HT1080 (cell line): ENCODE measurements at regions not wholly inside any gene's neighbourhood (a gene's known extent, or its start where the extent isn't known, plus 50 kb on each side); places are given as distances from the start of the nearest gene placed in this dataset.

Experiments used
- DNase-seq: peaks from one replicate; pipeline ENCODE4 v3.0.0-alpha.2; 2015; ENCODE audit warnings: low read depth

GRCh38 chr2:217527590-217528202 lies 475.1 kb downstream of the TNS1 start:
- peak; percentile 40 for DNase-seq

GRCh38 chr2:217525076-217525475 lies 477.7 kb downstream of the TNS1 start:
- DNase-seq, result no peak

- no peak for DNase-seq
These were observed 479.5 kb downstream of the TNS1 start for GRCh38 chr2:217523286-217523685.

DNA sequence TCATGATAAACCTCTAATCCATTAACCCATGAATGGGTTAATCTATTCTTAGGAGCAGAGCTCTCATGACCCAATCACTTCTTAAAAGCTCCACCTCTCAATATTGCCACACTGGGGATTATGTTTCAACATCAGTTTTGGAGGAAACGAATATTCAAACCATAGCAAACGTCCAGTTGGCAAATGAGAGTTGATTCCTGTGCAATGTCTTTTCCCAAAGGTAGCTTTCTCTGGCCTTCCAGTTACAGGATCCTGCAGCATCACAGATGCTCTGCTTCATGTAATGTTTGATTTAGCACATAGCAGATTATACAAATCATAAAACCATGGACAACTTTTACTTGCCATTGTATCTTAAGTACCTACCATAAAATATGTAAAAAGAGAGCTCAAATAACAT lies 481.0 kb downstream of the TNS1 start:
- DNase-seq, result no peak

DNA sequence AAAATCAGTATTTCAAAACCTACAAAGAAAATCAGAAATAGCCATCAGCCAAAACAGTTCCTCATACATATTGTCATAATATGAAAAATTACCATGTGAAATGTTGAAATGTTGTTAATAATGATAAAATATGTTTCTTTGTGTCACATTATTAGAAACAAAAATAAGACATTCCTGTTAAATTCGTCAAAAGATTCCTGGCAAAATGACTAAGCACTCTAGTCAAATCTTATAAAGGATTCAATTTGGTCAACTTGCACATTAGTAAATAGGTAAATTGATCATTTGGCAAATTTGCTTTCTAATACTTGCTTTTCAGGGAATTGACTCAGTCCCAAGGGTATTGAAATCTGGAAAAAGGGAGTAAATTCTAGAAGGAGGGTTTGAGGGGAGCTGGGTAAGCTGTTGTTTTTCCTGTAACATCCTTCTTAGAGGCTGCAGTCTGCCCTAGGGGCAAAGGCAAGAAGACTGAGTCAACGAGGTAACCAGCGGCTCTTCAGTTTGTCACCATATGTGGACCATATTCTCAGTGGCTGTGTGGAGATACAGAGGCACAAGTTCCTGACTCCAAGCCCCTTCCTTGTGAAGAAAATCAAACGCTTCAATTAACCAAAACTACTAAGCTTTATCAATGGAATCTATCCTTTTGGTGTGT lies 482.3 kb downstream of the TNS1 start:
- DNase-seq, result no peak

GRCh38 chr2:217517402-217517801 lies 485.4 kb downstream of the TNS1 start:
- no peak for DNase-seq

- DNase-seq, result no peak
These were observed 487.0 kb downstream of the TNS1 start for GRCh38 chr2:217515615-217516309.

- DNase-seq, result no peak
These were observed 489.5 kb downstream of the TNS1 start for GRCh38 chr2:217513258-217513657.

GRCh38 chr2:217512728-217513127 lies 490.1 kb downstream of the TNS1 start:
- no peak for DNase-seq

DNA sequence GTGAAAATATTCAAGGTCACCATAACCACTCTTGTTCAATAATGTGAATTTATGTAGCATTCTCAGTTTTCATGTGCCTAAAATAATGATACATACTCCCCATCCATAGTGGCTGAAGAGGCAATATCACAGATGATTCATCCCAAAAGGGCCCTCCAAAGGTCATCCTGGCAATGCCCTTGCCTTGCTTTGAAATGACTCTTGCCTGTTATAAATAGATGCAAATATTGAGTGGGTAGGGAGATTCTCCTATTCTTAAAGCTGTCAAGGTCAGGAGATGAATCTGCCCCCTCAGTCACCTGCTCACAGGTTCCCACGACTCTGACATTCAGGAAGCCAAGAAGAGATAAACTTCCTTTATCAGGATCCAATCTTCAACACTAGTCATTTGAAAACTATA lies 490.5 kb downstream of the TNS1 start:
- no peak for DNase-seq

DNA sequence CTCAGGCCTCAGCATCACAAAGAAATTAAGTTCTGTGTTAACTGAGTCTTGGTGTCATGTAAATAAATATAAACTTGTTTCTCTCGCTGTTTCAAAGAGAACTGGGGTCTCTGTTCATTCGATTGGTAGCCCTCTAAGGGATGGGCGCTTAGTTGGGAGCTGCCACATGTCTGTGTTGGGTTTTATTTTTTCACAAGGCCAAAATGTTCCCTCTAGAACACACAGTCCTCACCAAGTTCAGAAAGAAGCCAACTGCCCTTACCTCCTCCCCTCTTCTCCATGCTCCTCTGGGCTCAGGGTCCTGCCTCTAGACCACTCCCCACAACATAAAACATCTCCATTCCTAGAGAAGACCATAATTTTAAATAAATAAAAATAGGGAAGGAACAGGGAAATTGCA lies 490.9 kb downstream of the TNS1 start:
- DNase-seq, result no peak

GRCh38 chr2:217510771-217511291 lies 492.0 kb downstream of the TNS1 start:
- peak; percentile 83 for DNase-seq

DNA sequence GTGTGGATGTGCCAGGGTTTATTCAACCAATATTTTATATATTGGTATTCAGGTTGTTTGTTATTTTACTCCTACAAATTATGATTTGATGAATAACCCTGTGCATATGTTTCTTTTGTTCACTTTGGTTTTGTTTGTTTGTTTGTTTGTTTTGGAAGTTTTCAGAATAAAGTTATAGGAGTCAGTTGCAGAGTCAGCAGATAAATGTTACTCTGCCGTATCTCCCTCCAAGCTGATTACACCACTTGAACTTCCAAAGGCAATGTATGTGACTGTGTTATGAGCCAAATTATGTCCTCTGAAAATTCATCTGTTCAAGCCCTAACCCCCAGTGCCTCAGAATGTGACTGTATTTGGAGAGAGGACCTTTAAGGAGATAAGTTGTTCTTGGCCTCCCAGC lies 497.5 kb downstream of the TNS1 start:
- no peak for DNase-seq

DNA sequence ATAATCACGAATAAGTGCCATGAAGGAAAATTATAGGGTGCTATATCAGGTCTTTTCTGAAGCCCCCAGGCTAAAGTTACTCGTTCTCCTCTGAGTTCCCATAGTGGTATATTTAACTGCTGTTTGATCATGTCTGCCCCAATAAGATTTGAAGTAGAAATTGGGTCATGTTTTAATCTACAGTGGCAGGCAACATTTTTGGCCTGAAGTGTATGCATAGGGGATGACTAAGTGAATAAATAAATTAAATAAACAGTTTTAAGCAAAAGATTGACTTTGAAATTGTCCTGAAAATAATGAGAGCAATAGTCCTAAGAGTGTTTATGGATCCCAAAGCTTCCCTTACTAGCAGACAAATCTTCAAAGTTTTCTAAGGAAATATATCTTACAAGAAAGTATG lies 500.9 kb downstream of the TNS1 start:
- no peak for DNase-seq

- DNase-seq, result no peak
These were observed 504.9 kb downstream of the TNS1 start for GRCh38 chr2:217497843-217498377.

GRCh38 chr2:217494557-217494956 lies 508.2 kb downstream of the TNS1 start:
- DNase-seq, result no peak

DNA sequence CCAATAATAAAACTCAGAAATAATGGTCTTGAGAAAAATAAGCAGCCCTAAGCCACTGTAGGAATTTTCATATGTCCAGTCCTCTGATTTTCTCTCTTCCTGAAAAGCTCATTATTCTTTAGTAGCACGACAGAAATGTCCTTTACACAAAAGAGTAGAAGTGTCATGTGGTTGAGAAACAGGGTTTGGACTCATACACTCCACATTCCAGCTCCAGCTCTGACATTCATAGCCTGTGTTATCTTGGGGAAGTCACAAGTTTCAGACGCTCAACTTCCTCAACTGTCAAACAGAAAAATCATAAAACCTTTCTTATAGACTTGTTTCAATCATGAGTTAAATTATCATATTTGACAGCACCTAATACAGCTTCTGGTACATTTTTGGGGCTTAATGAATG lies 511.5 kb downstream of the TNS1 start:
- DNase-seq, result no peak

DNA sequence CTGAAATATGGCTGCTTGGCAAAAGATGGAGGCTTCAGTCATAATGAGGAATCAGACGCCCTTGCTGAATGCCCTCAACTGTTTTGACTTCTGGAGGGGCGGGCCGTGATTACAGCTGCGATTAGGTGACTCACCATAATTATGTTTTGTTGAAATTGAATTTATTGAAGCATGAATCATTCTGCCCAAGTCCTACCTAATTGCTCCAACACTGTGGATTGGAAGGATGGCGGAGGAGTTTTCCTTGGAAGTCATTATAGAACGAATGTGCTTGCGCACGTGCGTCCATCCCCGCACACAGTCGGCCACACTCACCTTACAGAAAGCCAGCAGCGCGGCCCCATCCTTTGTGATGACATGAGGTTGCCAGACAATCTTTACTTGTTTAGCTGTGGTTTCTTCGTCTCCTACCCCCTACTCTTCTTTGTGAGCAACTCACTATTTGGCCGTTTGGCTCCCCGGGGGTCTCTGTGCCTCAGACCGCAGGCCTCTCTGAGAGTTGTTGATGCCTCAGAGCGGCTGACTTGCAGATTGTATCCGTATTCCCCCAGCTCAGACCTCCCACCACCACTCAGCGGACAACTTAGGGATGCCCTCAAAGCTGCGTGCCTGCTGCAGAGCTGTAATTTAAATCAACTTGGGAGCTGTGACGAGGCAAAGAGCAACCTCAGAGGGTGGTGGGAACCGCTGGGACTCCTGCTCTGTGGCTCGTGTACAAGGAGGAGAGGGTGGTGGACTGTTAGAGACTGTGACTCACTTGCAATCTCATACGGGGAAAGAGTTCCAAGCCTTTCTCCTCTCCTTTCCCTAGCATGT lies 513.4 kb downstream of the TNS1 start:
- DNase-seq, result peak; percentile 48

- DNase-seq, result no peak
These were observed 518.7 kb downstream of the TNS1 start for GRCh38 chr2:217484046-217484445.

DNA sequence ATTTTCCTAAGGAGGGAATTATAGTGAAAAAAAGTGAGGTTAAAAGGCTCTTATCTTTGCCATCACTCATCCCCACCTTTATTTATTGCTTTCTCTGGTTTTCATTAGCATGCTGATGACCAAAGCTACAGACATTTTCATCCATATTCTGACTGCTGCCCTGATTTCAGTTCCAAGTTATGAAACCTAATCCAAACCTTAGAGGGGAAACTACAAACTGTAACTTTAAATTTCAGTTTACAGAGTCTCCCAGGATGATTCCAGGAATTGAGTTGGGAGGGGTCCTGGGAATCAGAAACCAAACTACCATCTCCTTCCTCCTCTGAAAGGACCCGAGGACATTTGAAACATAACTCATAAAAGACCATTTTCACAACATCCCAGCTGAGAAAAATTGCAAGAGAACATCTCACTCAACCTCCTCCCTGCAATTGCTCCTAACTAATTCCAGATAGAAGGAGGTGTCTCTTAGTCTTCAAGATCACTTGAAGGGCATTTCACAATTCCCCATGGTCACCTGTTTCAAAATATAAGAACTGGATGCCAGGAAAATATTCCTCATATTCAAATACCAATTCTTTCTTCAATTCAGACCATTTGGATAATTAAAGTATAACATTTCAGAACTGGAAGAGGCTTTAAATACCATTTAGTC lies 520.6 kb downstream of the TNS1 start:
- DNase-seq, result no peak

- DNase-seq, result no peak
These were observed 521.2 kb downstream of the TNS1 start for GRCh38 chr2:217481577-217481976.
